HG02763 (cell line): ENCODE measurements at regions not wholly inside any gene's neighbourhood (a gene's known extent, or its start where the extent isn't known, plus 50 kb on each side); places are given as distances from the start of the nearest gene placed in this dataset.

Experiments
- ATAC-seq: cut with Tn5 transposase; IDR thresholded peaks from one replicate; pipeline ENCODE4 v1.9.1; 2021; ENCODE audit warnings: mild to moderate bottlenecking, moderate library complexity; ENCODE audit not compliant: unreplicated experiment

GRCh38 chrX:39736216-39737211 is 361.2 kb downstream of the BCOR start:
- ATAC-seq = no peak

- ATAC-seq = no peak
Observed at GRCh38 chrX:39739585-39739984, 358.2 kb downstream of the BCOR start.

GRCh38 chrX:39740078-39740477 is 357.7 kb downstream of the BCOR start:
- ATAC-seq = no peak

GRCh38 chrX:39741904-39742303 is 355.9 kb downstream of the BCOR start:
- no peak for ATAC-seq

GRCh38 chrX:39745818-39746217 is 351.9 kb downstream of the BCOR start:
- no peak for ATAC-seq

GRCh38 chrX:39749135-39749534 is 348.6 kb downstream of the BCOR start:
- no peak for ATAC-seq

- no peak for ATAC-seq
Observed at GRCh38 chrX:39749728-39750127, 348.0 kb downstream of the BCOR start.

- ATAC-seq = no peak
Observed at GRCh38 chrX:39750256-39750790, 347.4 kb downstream of the BCOR start.

- no peak for ATAC-seq
Observed at GRCh38 chrX:39750848-39751247, 346.9 kb downstream of the BCOR start.

- ATAC-seq = no peak
Observed at GRCh38 chrX:39752815-39753214, 344.9 kb downstream of the BCOR start.

GRCh38 chrX:39753293-39753996 is 344.3 kb downstream of the BCOR start:
- no peak for ATAC-seq

- no peak for ATAC-seq
Observed at GRCh38 chrX:39755143-39756032, 342.4 kb downstream of the BCOR start.

GRCh38 chrX:39756086-39756883 is 341.5 kb downstream of the BCOR start:
- ATAC-seq = no peak

- no peak for ATAC-seq
Observed at GRCh38 chrX:39757971-39758370, 339.8 kb downstream of the BCOR start.

- no peak for ATAC-seq
Observed at GRCh38 chrX:39758791-39759525, 338.8 kb downstream of the BCOR start.

- no peak for ATAC-seq
Observed at GRCh38 chrX:39759526-39760224, 338.1 kb downstream of the BCOR start.

GRCh38 chrX:39760930-39761329 is 336.8 kb downstream of the BCOR start:
- ATAC-seq = no peak

GRCh38 chrX:39762266-39762841 is 335.4 kb downstream of the BCOR start:
- ATAC-seq = no peak
